Erythroblast (primary cell): ENCODE measurements at regions not wholly inside any gene's neighbourhood (a gene's known extent, or its start where the extent isn't known, plus 50 kb on each side); places are given as distances from the start of the nearest gene placed in this dataset.

ENCODE experiments used
- GATA1 ChIP-seq: IDR thresholded peaks from 2 replicates; pipeline ENCODE4 v1.6.1; 2011; ENCODE audit warnings: low read depth, mild to moderate bottlenecking, control low read depth, low read length, moderate library complexity
- POLR2A ChIP-seq: IDR thresholded peaks from 2 replicates; pipeline ENCODE4 v1.6.1; 2011; ENCODE audit warnings: mild to moderate bottlenecking, low read length

- no peak for TF ChIP-seq POLR2A
- TF ChIP-seq GATA1: no peak
These were observed 87.3 kb downstream of the ARL4C start for GRCh38 chr2:234409590-234409989.
